ENCODE measurements at regions not wholly inside any gene's neighbourhood (a gene's known extent, or its start where the extent isn't known, plus 50 kb on each side); places are given as distances from the start of the nearest gene placed in this dataset.

GRCh38 chr13:103540382-103540765, 474.2 kb upstream of the SLC10A2 start:
- TF ChIP-seq CTCF (conservative IDR thresholded peaks at IDR 0.05 in 1 of 2, IDR thresholded peaks at IDR 0.05 in 1 of 2; ENCODE audit: extremely low read depth in 1 of 2, insufficient read depth in 1 of 2, low read depth in 1 of 2, low read length in 2 of 2) (no peak), EZH2 (IDR thresholded peaks at IDR 0.05; ENCODE audit: borderline replicate concordance, low read length) (no peak)

All from mammary epithelial cell (primary cell).